IMR-90 (cell line): ENCODE measurements at regions not wholly inside any gene's neighbourhood (a gene's known extent, or its start where the extent isn't known, plus 50 kb on each side); places are given as distances from the start of the nearest gene placed in this dataset.

Experiments used
- CHD1 ChIP-seq: IDR thresholded peaks from 2 replicates; pipeline ENCODE4 v1.6.1; 2012; ENCODE audit warnings: low read depth, low read length, improper control_type of control experiment
- CTCF ChIP-seq: conservative IDR thresholded peaks from 2 replicates; pipeline ENCODE4 v1.5.1; 2012; ENCODE audit warnings: mild to moderate bottlenecking, low read depth, low read length, improper control_type of control experiment
- ELK1 ChIP-seq: fragments of 150-350 bp; IDR thresholded peaks from 2 replicates; pipeline ENCODE4 v1.6.1; 2016; ENCODE audit warnings: low read depth, mild to moderate bottlenecking, low read length, moderate library complexity, borderline replicate concordance
- MAFK ChIP-seq: IDR thresholded peaks from 2 replicates; pipeline ENCODE4 v1.6.1; 2012; ENCODE audit warnings: low read depth, low read length, improper control_type of control experiment
- POLR2A ChIP-seq: IDR thresholded peaks from 2 replicates; pipeline ENCODE4 v1.6.1; 2012; ENCODE audit warnings: mild to moderate bottlenecking, low read depth, low read length
- RFX5 ChIP-seq: IDR thresholded peaks from 2 replicates; pipeline ENCODE4 v1.8.0; 2012; ENCODE audit warnings: low read depth, mild to moderate bottlenecking, low read length, moderate library complexity
- USF2 ChIP-seq: fragments of 150-350 bp; IDR thresholded peaks from 2 replicates; pipeline ENCODE4 v1.6.1; 2017; ENCODE audit warnings: mild to moderate bottlenecking, antibody characterized with exemption, low read length, low read depth

GRCh38 chr11:43119275-43119970, 192.4 kb upstream of the API5 start:
- TF ChIP-seq USF2 (no peak), ELK1 (no peak), RFX5 (no peak), CTCF (no peak), POLR2A (no peak), MAFK (no peak), CHD1 (no peak)
